Fibroblast of mammary gland (primary cell): ENCODE measurements at regions not wholly inside any gene's neighbourhood (a gene's known extent, or its start where the extent isn't known, plus 50 kb on each side); places are given as distances from the start of the nearest gene placed in this dataset.
A peak's percentile ranks its signal among the peaks of the same experiment; 100 is the strongest.

ENCODE experiments used
- DNase-seq: peaks from one replicate; pipeline ENCODE4 v3.0.0-alpha.2; 2010; ENCODE audit warnings: low read depth
- H3K4me3 ChIP-seq: 2 replicates; pipeline ENCODE4 v1.5.1; 2011; ENCODE audit warnings: low read depth, mild to moderate bottlenecking, low read length, moderate library complexity; ENCODE audit not compliant: control insufficient read depth
- CTCF ChIP-seq: conservative IDR thresholded peaks from 2 replicates; pipeline ENCODE4 v1.5.1; 2011; ENCODE audit warnings: low read depth, low read length, inconsistent platforms; ENCODE audit not compliant: control insufficient read depth, insufficient read depth

GRCh38 chr1:232725305-232726047 is 79.7 kb upstream of the MAP10 start:
- no peak overlapping the region for H3K4me3 ChIP-seq
- no peak for DNase-seq
- TF ChIP-seq CTCF = no peak

GRCh38 chr1:232726048-232726779 is 79.0 kb upstream of the MAP10 start:
- no peak overlapping the region for H3K4me3 ChIP-seq
- peak; percentile 56 for DNase-seq
- TF ChIP-seq CTCF = no peak

GRCh38 chr1:232728507-232729263 is 76.5 kb upstream of the MAP10 start:
- TF ChIP-seq CTCF = no peak
- peak; percentile 95 for DNase-seq
- H3K4me3 ChIP-seq = no peak overlapping the region

DNA sequence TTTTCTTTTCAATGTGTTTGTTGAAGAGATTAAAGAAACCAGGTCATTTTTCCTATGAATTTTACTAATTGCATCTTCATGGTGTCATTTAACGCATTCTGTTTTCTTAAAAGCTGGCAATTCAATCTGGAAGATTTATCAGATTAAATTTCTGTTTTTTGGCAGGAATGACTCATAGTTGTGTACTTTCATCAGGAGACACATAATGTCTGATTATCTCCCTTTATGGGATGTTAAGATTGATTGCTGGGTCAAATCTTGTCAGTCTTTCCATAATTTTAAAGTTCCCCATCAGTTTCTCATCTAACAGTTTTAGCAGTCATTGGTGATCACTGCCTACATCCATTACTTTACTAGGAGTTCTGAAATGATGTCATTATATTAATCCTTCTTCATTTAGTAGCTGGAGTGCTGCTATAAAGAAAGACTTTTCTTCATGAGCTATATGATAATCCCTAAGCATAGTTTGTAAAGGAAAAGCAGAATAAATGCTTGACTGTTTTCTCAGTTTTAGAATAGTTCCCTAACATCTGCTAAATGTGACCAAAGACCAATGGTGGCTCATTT is 72.8 kb upstream of the MAP10 start:
- H3K4me3 ChIP-seq = no peak overlapping the region
- DNase-seq = no peak
- TF ChIP-seq CTCF = no peak

DNA sequence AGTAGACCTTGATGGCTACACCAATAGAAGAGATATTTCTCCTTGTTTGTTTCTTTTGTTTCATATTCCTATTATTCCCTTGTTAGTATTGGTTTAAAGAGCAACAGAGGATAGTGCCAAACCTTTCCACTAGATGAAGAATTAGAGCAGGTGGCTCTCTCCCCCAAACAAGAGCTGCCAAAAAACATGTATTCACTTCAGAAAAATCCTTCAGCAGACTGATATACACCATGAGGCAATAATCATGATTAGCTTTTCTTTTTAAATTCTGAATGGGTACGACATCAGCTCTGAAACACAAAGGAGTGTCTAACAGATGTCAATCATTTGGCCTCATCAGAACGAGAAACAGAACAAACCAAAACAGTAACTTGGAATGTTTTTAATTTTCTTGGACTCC is 67.3 kb upstream of the MAP10 start:
- TF ChIP-seq CTCF = no peak
- H3K4me3 ChIP-seq = no peak overlapping the region
- DNase-seq = no peak

GRCh38 chr1:232743999-232744398 is 61.2 kb upstream of the MAP10 start:
- TF ChIP-seq CTCF = no peak
- DNase-seq = no peak
- no peak overlapping the region for H3K4me3 ChIP-seq
